ENCODE measurements at regions not wholly inside any gene's neighbourhood (a gene's known extent, or its start where the extent isn't known, plus 50 kb on each side); places are given as distances from the start of the nearest gene placed in this dataset.

DNA sequence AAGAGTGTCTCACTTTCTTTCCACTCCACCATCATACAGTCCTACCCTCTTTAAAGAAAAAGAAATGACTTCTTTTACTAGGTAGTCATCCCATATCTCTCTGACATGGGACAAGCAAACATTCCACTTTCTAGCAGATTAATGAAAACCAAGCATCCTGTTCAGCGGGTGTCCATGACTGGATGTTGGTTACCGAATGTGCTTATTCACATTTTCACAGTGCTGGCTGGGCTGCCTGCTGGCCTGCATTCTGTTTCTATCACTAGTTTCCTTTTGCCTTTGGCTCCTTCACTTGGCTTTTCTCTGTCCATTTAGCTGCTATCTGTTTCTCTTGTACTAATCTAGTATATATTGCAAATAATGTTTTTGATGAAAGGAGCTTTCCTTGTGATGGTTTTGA is 598.4 kb downstream of the RWDD3 start:
- no peaks in the 10 kb centered on the region for H3K36me3 ChIP-seq (ENCODE audit: insufficient read depth, low read length)
- H3K4me3 ChIP-seq (ENCODE audit: low read depth, low read length, poor library complexity, severe bottlenecking), result no peak overlapping the region
- H3K9me2 ChIP-seq (ENCODE audit: insufficient read depth, low read length), result no peaks in the 10 kb centered on the region; the same call in 1 of the 2 replicates
- no peaks in the 10 kb centered on the region for H3K9me3 ChIP-seq (ENCODE audit: low read length)
- intact Hi-C loops (cut with micrococcal nuclease; ENCODE audit: unreplicated experiment), result no loop called here
- no TSS peak for BruUV-seq (replicated peaks)
- H4K20me1 ChIP-seq (ENCODE audit: insufficient read depth, low read length), result no peaks in the 10 kb centered on the region
- no peak for DNase-seq (ENCODE audit: low spot score)
- H3K4me1 ChIP-seq (ENCODE audit: insufficient read depth, low read length, poor library complexity, severe bottlenecking), result no peaks in the 10 kb centered on the region
- no peak overlapping the region for H3K4me2 ChIP-seq (ENCODE audit: low read length)
- H3K27ac ChIP-seq (ENCODE audit: low read depth, low read length, poor library complexity, severe bottlenecking), result no peak overlapping the region
- no peak overlapping the region for H2AFZ ChIP-seq (ENCODE audit: low read length)
- CTCF ChIA-PET (ENCODE audit: unreplicated experiment), result no interaction called here
- POLR2A ChIA-PET, result interaction anchor here (1.1 kb wide), 1 partner anchor 33 kb away, joined by 4 read pairs; no protein-coding TSS in a partner anchor
- no peaks in the 10 kb centered on the region for H3K79me2 ChIP-seq (ENCODE audit: insufficient read depth, low read depth, low read length)
- no peak for TF ChIP-seq EZH2phosphoT487 (IDR thresholded peaks at IDR 0.05; ENCODE audit: borderline replicate concordance, low read depth, low read length)
- TF ChIP-seq, protein P1, sequence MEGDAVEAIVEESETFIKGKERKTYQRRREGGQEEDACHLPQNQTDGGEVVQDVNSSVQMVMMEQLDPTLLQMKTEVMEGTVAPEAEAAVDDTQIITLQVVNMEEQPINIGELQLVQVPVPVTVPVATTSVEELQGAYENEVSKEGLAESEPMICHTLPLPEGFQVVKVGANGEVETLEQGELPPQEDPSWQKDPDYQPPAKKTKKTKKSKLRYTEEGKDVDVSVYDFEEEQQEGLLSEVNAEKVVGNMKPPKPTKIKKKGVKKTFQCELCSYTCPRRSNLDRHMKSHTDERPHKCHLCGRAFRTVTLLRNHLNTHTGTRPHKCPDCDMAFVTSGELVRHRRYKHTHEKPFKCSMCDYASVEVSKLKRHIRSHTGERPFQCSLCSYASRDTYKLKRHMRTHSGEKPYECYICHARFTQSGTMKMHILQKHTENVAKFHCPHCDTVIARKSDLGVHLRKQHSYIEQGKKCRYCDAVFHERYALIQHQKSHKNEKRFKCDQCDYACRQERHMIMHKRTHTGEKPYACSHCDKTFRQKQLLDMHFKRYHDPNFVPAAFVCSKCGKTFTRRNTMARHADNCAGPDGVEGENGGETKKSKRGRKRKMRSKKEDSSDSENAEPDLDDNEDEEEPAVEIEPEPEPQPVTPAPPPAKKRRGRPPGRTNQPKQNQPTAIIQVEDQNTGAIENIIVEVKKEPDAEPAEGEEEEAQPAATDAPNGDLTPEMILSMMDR (conservative IDR thresholded peaks at IDR 0.05; ENCODE audit: low read length), result no peak

DNA sequence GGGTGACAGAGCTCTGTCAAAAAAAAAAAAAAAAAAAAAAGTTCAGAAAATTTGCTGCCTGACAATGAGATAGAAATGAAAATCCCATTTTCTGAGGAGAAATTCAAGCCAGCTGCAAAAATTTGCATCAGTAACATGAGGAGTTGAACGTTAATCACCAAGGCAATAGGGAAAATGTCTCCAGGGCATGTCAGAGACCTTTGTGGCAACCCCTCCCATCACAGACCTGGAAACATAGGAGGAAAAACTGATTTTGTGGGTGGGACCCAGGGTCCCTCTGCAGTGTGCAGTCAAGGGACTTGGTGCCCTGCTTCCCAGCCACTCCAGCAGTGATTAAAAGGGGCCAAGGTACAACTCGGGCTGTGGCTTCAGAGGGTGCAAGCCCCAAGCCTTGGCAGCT is 615.4 kb downstream of the RWDD3 start:
- no TSS peak for BruUV-seq (replicated peaks)
- H3K4me3 ChIP-seq (ENCODE audit: low read depth, low read length, poor library complexity, severe bottlenecking), result no peak overlapping the region
- no peak overlapping the region for H2AFZ ChIP-seq (ENCODE audit: low read length)
- no peaks in the 10 kb centered on the region for H3K9me2 ChIP-seq (ENCODE audit: insufficient read depth, low read length)
- H3K36me3 ChIP-seq (ENCODE audit: insufficient read depth, low read length), result no peaks in the 10 kb centered on the region
- no peaks in the 10 kb centered on the region for H3K4me1 ChIP-seq (ENCODE audit: insufficient read depth, low read length, poor library complexity, severe bottlenecking)
- no peak for TF ChIP-seq EZH2phosphoT487 (IDR thresholded peaks at IDR 0.05; ENCODE audit: borderline replicate concordance, low read depth, low read length)
- TF ChIP-seq, protein P1 (conservative IDR thresholded peaks at IDR 0.05; ENCODE audit: low read length), result no peak
- POLR2A ChIA-PET, result interaction anchor here (0.6 kb wide), 1 partner anchor 248 kb away, joined by 3 read pairs; no protein-coding TSS in a partner anchor
- H4K20me1 ChIP-seq (ENCODE audit: insufficient read depth, low read length), result no peaks in the 10 kb centered on the region
- intact Hi-C loops (cut with micrococcal nuclease; ENCODE audit: unreplicated experiment), result no loop called here
- DNase-seq (ENCODE audit: low spot score), result no peak
- no peak overlapping the region for H3K4me2 ChIP-seq (ENCODE audit: low read length)
- H3K79me2 ChIP-seq (ENCODE audit: insufficient read depth, low read depth, low read length), result no peaks in the 10 kb centered on the region
- no peaks in the 10 kb centered on the region for H3K9me3 ChIP-seq (ENCODE audit: low read length)
- no peak overlapping the region for H3K27ac ChIP-seq (ENCODE audit: low read depth, low read length, poor library complexity, severe bottlenecking)
- CTCF ChIA-PET (ENCODE audit: unreplicated experiment), result no interaction called here

DNA sequence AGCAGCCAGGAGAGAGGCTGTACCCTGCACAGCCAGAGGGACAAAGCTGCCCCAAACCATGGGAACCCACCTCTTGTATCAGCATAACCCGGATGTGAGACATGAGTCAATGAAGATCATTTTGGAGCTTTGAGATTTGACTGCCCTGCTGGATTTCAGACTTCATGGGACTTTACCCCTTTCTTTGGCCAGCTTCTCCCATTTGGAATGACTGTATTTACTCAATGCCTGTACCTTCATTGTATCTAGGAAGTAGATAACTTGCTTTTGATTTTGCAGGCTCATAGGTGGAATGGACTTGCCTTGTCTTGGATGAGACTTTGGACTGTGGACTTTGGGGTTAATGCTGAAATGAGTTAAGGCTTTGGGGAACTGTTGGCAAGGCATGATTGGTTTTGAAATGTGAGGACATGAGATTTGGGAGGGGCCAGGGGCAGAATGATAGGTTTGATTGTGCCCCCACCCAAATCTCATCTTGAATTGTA is 616.2 kb downstream of the RWDD3 start:
- no peaks in the 10 kb centered on the region for H3K79me2 ChIP-seq (ENCODE audit: insufficient read depth, low read depth, low read length)
- intact Hi-C loops (cut with micrococcal nuclease; ENCODE audit: unreplicated experiment), result no loop called here
- no peaks in the 10 kb centered on the region for H4K20me1 ChIP-seq (ENCODE audit: insufficient read depth, low read length)
- no peaks in the 10 kb centered on the region for H3K9me3 ChIP-seq (ENCODE audit: low read length)
- ChIA-PET CTCF (ENCODE audit: unreplicated experiment) (no interaction called here), POLR2A (no interaction called here)
- H3K9me2 ChIP-seq (ENCODE audit: insufficient read depth, low read length), result no peaks in the 10 kb centered on the region
- H2AFZ ChIP-seq (ENCODE audit: low read length), result no peak overlapping the region
- H3K4me2 ChIP-seq (ENCODE audit: low read length), result no peak overlapping the region
- no peak for DNase-seq (ENCODE audit: low spot score)
- no peak overlapping the region for H3K27ac ChIP-seq (ENCODE audit: low read depth, low read length, poor library complexity, severe bottlenecking)
- BruUV-seq (replicated peaks), result no TSS peak
- no peaks in the 10 kb centered on the region for H3K36me3 ChIP-seq (ENCODE audit: insufficient read depth, low read length)
- no peak overlapping the region for H3K4me3 ChIP-seq (ENCODE audit: low read depth, low read length, poor library complexity, severe bottlenecking)
- no peaks in the 10 kb centered on the region for H3K4me1 ChIP-seq (ENCODE audit: insufficient read depth, low read length, poor library complexity, severe bottlenecking)
- no peak for TF ChIP-seq EZH2phosphoT487 (IDR thresholded peaks at IDR 0.05; ENCODE audit: borderline replicate concordance, low read depth, low read length)
- TF ChIP-seq, protein P1 (conservative IDR thresholded peaks at IDR 0.05; ENCODE audit: low read length), result no peak

Measured in OCI-LY7 (cell line).